Activated T-helper 1 cell treated with anti-CD3 and anti-CD28 coated beads, Interleukin-12 subunit alpha, Interleukin-12 subunit beta, Interleukin-2, Interleukin-4 antibody, amounts not matched to agents 30 ng/mL and 10 ng/mL and 1 ng/mL, durations not matched to agents 14 hours and 24 hours and 36 hours (primary cell): ENCODE measurements at regions not wholly inside any gene's neighbourhood (a gene's known extent, or its start where the extent isn't known, plus 50 kb on each side); places are given as distances from the start of the nearest gene placed in this dataset.
"Not testable (repeated sequence)": the region's sequence is repeated elsewhere in the genome, so short reads cannot be mapped to it uniquely, and the experiment has no call there.

ENCODE experiments used
- DNase-seq: peaks from one replicate; pipeline ENCODE4 v3.0.0; 2021; ENCODE audit warnings: low spot score
- H3K27ac Mint-ChIP-seq: one replicate; pipeline ENCODE4 v1.8.0; 2021; ENCODE audit warnings: mild to moderate bottlenecking, mixed read lengths
- H3K27me3 Mint-ChIP-seq: one replicate; pipeline ENCODE4 v1.8.0; 2022; ENCODE audit warnings: mild to moderate bottlenecking, moderate library complexity, mixed read lengths; ENCODE audit not compliant: insufficient read depth
- H3K36me3 Mint-ChIP-seq: one replicate; pipeline ENCODE4 v1.8.0; 2021; ENCODE audit warnings: low read depth, mixed read lengths
- H3K4me1 Mint-ChIP-seq: one replicate; pipeline ENCODE4 v1.8.0; 2021; ENCODE audit warnings: low read depth, mixed read lengths
- H3K4me3 Mint-ChIP-seq: one replicate; pipeline ENCODE4 v1.8.0; 2021; ENCODE audit warnings: mild to moderate bottlenecking, moderate library complexity, mixed read lengths
- H3K9me3 Mint-ChIP-seq: one replicate; pipeline ENCODE4 v1.8.0; 2021; ENCODE audit warnings: mixed read lengths
- intact Hi-C: fragments of 100-400 bp; cut with micrococcal nuclease; formaldehyde crosslinking; loops from one replicate; pipeline ENCODE4 v1.15.1; 2024

GRCh38 chr7:19520392-19520791 lies 188.4 kb downstream of the POLR1F start:
- DNase-seq = no peak
- Mint-ChIP-seq H3K4me1 (no peaks in the 10 kb centered on the region), H3K27me3 (no peaks in the 10 kb centered on the region), H3K36me3 (no peaks in the 10 kb centered on the region), H3K9me3 (peaks cover 9% of the 10 kb centered on the region), H3K27ac (no peak overlapping the region), H3K4me3 (no peak overlapping the region)
- intact Hi-C loops = no loop called here

- no peak overlapping the region for H3K4me3 Mint-ChIP-seq
- intact Hi-C loops = no loop called here
- no peaks in the 10 kb centered on the region for H3K36me3 Mint-ChIP-seq
- no peak overlapping the region for H3K27ac Mint-ChIP-seq
- no peaks in the 10 kb centered on the region for H3K27me3 Mint-ChIP-seq
- no peaks in the 10 kb centered on the region for H3K4me1 Mint-ChIP-seq
- DNase-seq = no peak
- H3K9me3 Mint-ChIP-seq = peaks cover 9% of the 10 kb centered on the region
Observed at GRCh38 chr7:19519443-19520021, 189.3 kb downstream of the POLR1F start.

- H3K4me1 Mint-ChIP-seq, DNase-seq, H3K9me3 Mint-ChIP-seq, H3K36me3 Mint-ChIP-seq, H3K27me3 Mint-ChIP-seq, H3K27ac Mint-ChIP-seq, H3K4me3 Mint-ChIP-seq, intact Hi-C loops: not testable (repeated sequence)
Observed at GRCh38 chr7:19517546-19517945, 191.3 kb downstream of the POLR1F start.

DNA sequence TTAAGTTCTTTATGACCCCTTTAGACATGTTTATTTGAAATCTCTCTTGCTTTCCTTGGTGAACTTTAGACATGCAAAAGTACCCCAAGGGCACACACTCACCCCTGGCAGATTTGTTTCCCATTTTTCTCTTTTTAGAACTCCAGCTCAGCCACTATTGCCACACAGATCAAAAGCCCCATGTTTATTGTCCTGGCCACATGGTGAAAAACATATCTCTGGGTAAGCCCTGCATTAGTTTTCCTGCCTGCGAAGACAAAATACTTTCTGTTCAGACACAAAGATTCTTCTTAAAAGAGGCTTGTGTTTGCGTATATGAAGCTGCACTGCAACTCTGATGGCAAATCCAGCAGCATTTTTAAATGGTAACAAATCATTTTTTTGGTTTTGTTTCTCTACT lies 200.0 kb downstream of the POLR1F start:
- intact Hi-C loops = no loop called here
- no peaks in the 10 kb centered on the region for H3K9me3 Mint-ChIP-seq
- H3K4me1 Mint-ChIP-seq = no peaks in the 10 kb centered on the region

GRCh38 chr7:19508124-19508523 lies 200.7 kb downstream of the POLR1F start:
- Mint-ChIP-seq H3K9me3 (no peaks in the 10 kb centered on the region), H3K4me3 (no peak overlapping the region), H3K36me3 (no peaks in the 10 kb centered on the region), H3K4me1 (no peaks in the 10 kb centered on the region), H3K27ac (no peak overlapping the region), H3K27me3 (no peaks in the 10 kb centered on the region)
- intact Hi-C loops = no loop called here
- no peak for DNase-seq

More for the DNA sequence above, 200.0 kb downstream of the POLR1F start:
- Mint-ChIP-seq H3K36me3 (no peaks in the 10 kb centered on the region), H3K4me3 (no peak overlapping the region), H3K27ac (no peak overlapping the region), H3K27me3 (no peaks in the 10 kb centered on the region)
- DNase-seq = no peak

GRCh38 chr7:19491821-19492452 lies 216.9 kb downstream of the POLR1F start:
- Mint-ChIP-seq H3K36me3 (no peaks in the 10 kb centered on the region), H3K9me3 (no peaks in the 10 kb centered on the region), H3K4me3 (no peak overlapping the region), H3K27me3 (no peaks in the 10 kb centered on the region), H3K27ac (no peak overlapping the region), H3K4me1 (no peaks in the 10 kb centered on the region)
- intact Hi-C loops = no loop called here
- DNase-seq = no peak

DNA sequence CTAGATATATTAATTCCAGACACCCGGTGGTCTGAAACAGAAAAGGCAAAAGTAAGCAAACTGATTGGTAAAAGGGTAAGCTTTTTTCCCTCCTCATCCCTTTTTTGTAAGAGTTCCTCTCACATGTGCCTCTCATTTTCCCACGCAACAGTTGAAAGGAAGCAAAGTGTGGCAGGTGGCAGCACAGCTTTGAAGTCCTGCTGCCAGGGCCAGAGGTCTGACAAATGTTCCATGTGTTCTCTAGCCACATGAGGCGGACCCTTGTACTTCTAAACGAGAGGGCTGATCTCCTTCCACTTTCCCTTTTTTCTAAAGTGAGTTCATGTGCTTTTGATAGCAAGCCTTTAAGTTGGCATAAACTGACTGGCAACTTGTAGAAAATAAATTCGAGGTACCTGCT lies 217.5 kb downstream of the POLR1F start:
- Mint-ChIP-seq H3K27me3 (no peaks in the 10 kb centered on the region), H3K36me3 (no peaks in the 10 kb centered on the region), H3K4me3 (no peak overlapping the region), H3K27ac (no peak overlapping the region), H3K9me3 (no peaks in the 10 kb centered on the region), H3K4me1 (no peaks in the 10 kb centered on the region)
- intact Hi-C loops = no loop called here
- no peak for DNase-seq

GRCh38 chr7:19489162-19489820 lies 219.5 kb downstream of the POLR1F start:
- Mint-ChIP-seq H3K4me3 (no peak overlapping the region), H3K36me3 (no peaks in the 10 kb centered on the region), H3K27me3 (no peaks in the 10 kb centered on the region), H3K9me3 (no peaks in the 10 kb centered on the region), H3K27ac (no peak overlapping the region), H3K4me1 (no peaks in the 10 kb centered on the region)
- DNase-seq = no peak
- intact Hi-C loops = no loop called here

DNA sequence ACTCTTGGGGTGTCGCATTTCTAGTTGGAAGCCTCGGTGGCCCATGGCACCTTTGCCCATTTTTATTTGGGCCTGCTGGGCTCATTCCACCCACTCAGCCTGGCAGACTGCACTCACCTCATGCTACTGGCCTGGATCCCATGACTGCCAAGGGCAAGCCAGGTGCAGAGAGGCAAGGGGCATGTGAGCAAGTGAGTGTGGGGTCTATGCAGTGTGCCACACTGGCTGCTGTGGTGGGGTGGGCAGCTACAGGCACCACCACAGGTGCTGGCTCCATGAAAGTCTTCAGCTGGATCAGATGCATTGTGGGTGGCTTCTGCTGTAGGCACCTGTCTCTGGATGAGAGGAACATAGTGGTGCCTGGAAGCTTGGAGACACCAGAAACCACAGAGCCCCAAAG lies 220.8 kb downstream of the POLR1F start:
- no peak for DNase-seq
- Mint-ChIP-seq H3K36me3 (no peaks in the 10 kb centered on the region), H3K27me3 (no peaks in the 10 kb centered on the region), H3K9me3 (no peaks in the 10 kb centered on the region), H3K4me1 (no peaks in the 10 kb centered on the region), H3K27ac (no peak overlapping the region), H3K4me3 (no peak overlapping the region)
- intact Hi-C loops = no loop called here

- H3K9me3 Mint-ChIP-seq = peaks cover 5% of the 10 kb centered on the region
- no peaks in the 10 kb centered on the region for H3K36me3 Mint-ChIP-seq
- no peak for DNase-seq
- intact Hi-C loops = no loop called here
- no peaks in the 10 kb centered on the region for H3K4me1 Mint-ChIP-seq
- no peak overlapping the region for H3K27ac Mint-ChIP-seq
- H3K27me3 Mint-ChIP-seq = no peaks in the 10 kb centered on the region
- H3K4me3 Mint-ChIP-seq = no peak overlapping the region
Observed at GRCh38 chr7:19482628-19483027, 226.2 kb downstream of the POLR1F start.

DNA sequence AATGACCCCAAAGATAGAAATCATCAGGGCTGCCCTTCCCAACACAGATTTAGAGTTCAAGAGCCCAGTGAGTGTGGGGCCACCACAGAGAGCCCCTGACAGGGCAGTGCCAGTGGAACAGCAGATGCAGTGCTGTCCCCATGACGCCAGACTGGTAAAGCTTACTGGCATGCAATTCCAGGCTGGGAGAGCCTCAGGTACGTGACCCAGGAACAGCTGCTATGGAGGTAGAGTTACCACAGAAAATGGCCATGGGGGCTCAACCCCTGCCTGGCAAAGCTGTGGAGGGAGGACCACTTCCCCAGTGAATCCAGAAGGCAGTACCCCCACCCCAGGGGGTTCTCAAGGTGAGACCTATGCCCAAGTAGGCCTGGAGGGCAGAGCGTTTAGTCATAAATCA lies 228.5 kb downstream of the POLR1F start:
- Mint-ChIP-seq H3K27me3 (no peaks in the 10 kb centered on the region), H3K4me1 (no peaks in the 10 kb centered on the region), H3K9me3 (peaks cover 5% of the 10 kb centered on the region), H3K27ac (no peak overlapping the region), H3K36me3 (no peaks in the 10 kb centered on the region), H3K4me3 (no peak overlapping the region)
- intact Hi-C loops = no loop called here
- no peak for DNase-seq

DNA sequence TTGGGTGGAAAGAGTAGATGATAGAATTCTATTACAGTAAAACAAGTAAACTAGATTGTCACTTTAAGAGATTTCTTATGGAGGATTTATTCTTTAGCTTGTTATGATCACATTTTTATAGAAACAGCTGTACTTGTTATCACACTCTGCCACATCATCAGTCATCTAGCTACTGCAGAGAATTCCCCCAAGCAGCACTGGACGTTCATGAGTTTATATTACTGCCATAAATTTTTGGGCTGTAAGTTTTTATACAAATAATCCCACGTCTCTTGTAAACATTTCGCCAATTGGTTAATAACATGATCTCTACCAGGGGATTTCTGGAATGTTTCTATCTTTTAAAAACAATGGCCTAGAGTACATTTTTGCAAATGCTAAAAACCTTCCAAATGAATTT lies 238.8 kb downstream of the POLR1F start:
- no peak for DNase-seq
- no peaks in the 10 kb centered on the region for H3K36me3 Mint-ChIP-seq
- H3K27ac Mint-ChIP-seq = no peak overlapping the region
- no peaks in the 10 kb centered on the region for H3K9me3 Mint-ChIP-seq
- no peaks in the 10 kb centered on the region for H3K4me1 Mint-ChIP-seq
- no peak overlapping the region for H3K4me3 Mint-ChIP-seq
- intact Hi-C loops = no loop called here
- H3K27me3 Mint-ChIP-seq = no peaks in the 10 kb centered on the region

DNA sequence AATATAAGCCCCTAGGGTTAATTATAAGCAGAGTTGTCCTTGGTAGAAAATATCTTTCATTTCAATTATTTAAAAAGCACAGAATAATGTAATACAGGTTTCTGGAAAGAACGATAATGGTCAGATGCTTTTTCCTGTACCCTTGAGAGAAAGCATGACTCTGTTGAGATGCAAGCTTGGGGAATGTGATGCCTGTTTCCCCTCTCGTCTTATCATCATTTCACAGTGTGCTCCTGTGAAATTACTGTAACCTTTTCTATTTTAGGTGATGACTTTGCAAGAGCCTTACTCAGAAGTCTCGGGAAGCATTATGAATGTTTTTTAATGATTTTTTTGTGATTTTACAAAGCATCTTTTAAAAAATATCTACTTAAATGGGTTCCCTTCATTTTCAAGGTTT lies 243.0 kb downstream of the POLR1F start:
- intact Hi-C loops = no loop called here
- H3K4me1 Mint-ChIP-seq = no peaks in the 10 kb centered on the region
- DNase-seq = no peak
- H3K27me3 Mint-ChIP-seq = no peaks in the 10 kb centered on the region
- no peaks in the 10 kb centered on the region for H3K9me3 Mint-ChIP-seq
- H3K4me3 Mint-ChIP-seq = no peak overlapping the region
- H3K36me3 Mint-ChIP-seq = no peaks in the 10 kb centered on the region
- no peak overlapping the region for H3K27ac Mint-ChIP-seq
